ENCODE measurements at regions not wholly inside any gene's neighbourhood (a gene's known extent, or its start where the extent isn't known, plus 50 kb on each side); places are given as distances from the start of the nearest gene placed in this dataset.

GRCh38 chr13:34156841-34157365, 339.0 kb downstream of the RFC3 start:
- Histone ChIP-seq H2AFZ (ENCODE audit: insufficient read depth, low read depth, low read length, poor library complexity, severe bottlenecking) (no peak overlapping the region), H3K4me1 (ENCODE audit: control insufficient read depth in 1 of 2, insufficient read depth in 2 of 2, low read length in 2 of 2) (no peaks in the 10 kb centered on the region), H3K4me2 (replicated peaks; ENCODE audit: extremely low read depth, low read length, poor library complexity, severe bottlenecking) (no peak overlapping the region), H3K36me3 (replicated peaks in 1 of 2; ENCODE audit: control insufficient read depth in 1 of 2, insufficient read depth in 2 of 2, low read length in 2 of 2) (no peaks in the 10 kb centered on the region), H3K4me3 (replicated peaks in 1 of 3; ENCODE audit: low read depth in 2 of 3, low read length in 3 of 3) (no peak overlapping the region), H3K79me2 (ENCODE audit: insufficient read depth, low read length) (no peaks in the 10 kb centered on the region), H4K20me1 (ENCODE audit: insufficient read depth, low read length) (no peaks in the 10 kb centered on the region), H3K9me3 (replicated peaks in 1 of 2; ENCODE audit: control insufficient read depth in 1 of 2, insufficient read depth in 1 of 2, low read length in 2 of 2) (no peaks in the 10 kb centered on the region), H3K27me3 (ENCODE audit: control insufficient read depth in 2 of 2, insufficient read depth in 2 of 2, low read length in 2 of 2) (peaks cover 6 to 15% of the 10 kb centered on the region in 2 donors), H3K27ac (ENCODE audit: low read depth in 1 of 2, low read length in 2 of 2) (no peak overlapping the region), H3K9ac (ENCODE audit: insufficient read depth, low read length, poor library complexity, severe bottlenecking) (no peak overlapping the region)
- peaks cover 9% of the 10 kb centered on the region for H3K4me1 Mint-ChIP-seq
- peaks cover 8 to 19% (median 12%) of the 10 kb centered on the region in 3 donors for H3K27me3 Mint-ChIP-seq (ENCODE audit: low read depth in 3 of 3)
- H3K36me3 Mint-ChIP-seq, result no peaks in the 10 kb centered on the region
- peaks cover 0 to 7% (median 2%) of the 10 kb centered on the region in 7 donors for H3K9me3 Mint-ChIP-seq
- 0% methylated on average over 10 of the region's 12 CpGs for WGBS (ENCODE audit: insufficient coverage)
- peak; percentile 17 to 74 (median 23) for DNase-seq
- no peak for TF ChIP-seq CTCF (IDR thresholded peaks at IDR 0.05)
- intact Hi-C loops (cut with micrococcal nuclease), result no loop called here
- H3K27ac Mint-ChIP-seq, result peak overlapping the region in 2 of 7 donors; percentile 4 to 79
- H3K4me3 Mint-ChIP-seq, result peak overlapping the region; percentile 40 to 71

- Histone ChIP-seq H3K27me3 (ENCODE audit: control insufficient read depth in 2 of 2, insufficient read depth in 2 of 2, low read length in 2 of 2) (peaks cover 6 to 15% of the 10 kb centered on the region in 2 donors), H3K79me2 (ENCODE audit: insufficient read depth, low read length) (no peaks in the 10 kb centered on the region), H3K4me2 (replicated peaks; ENCODE audit: extremely low read depth, low read length, poor library complexity, severe bottlenecking) (no peak overlapping the region), H3K4me1 (ENCODE audit: control insufficient read depth in 1 of 2, insufficient read depth in 2 of 2, low read length in 2 of 2) (no peaks in the 10 kb centered on the region), H3K36me3 (replicated peaks in 1 of 2; ENCODE audit: control insufficient read depth in 1 of 2, insufficient read depth in 2 of 2, low read length in 2 of 2) (no peaks in the 10 kb centered on the region), H4K20me1 (ENCODE audit: insufficient read depth, low read length) (no peaks in the 10 kb centered on the region), H3K27ac (ENCODE audit: low read depth in 1 of 2, low read length in 2 of 2) (no peak overlapping the region), H3K4me3 (replicated peaks in 1 of 3; ENCODE audit: low read depth in 2 of 3, low read length in 3 of 3) (no peak overlapping the region), H2AFZ (ENCODE audit: insufficient read depth, low read depth, low read length, poor library complexity, severe bottlenecking) (no peak overlapping the region), H3K9me3 (replicated peaks in 1 of 2; ENCODE audit: control insufficient read depth in 1 of 2, insufficient read depth in 1 of 2, low read length in 2 of 2) (no peaks in the 10 kb centered on the region), H3K9ac (ENCODE audit: insufficient read depth, low read length, poor library complexity, severe bottlenecking) (no peak overlapping the region)
- no peak overlapping the region for H3K27ac Mint-ChIP-seq
- no peaks in the 10 kb centered on the region for H3K36me3 Mint-ChIP-seq
- intact Hi-C loops (cut with micrococcal nuclease), result no loop called here
- TF ChIP-seq CTCF (IDR thresholded peaks at IDR 0.05), result no peak
- no peak overlapping the region for H3K4me3 Mint-ChIP-seq
- WGBS (ENCODE audit: insufficient coverage), result no CpG with 5 or more reads among the region's 3 CpGs
- peaks cover 5 to 19% (median 12%) of the 10 kb centered on the region in 3 donors for H3K27me3 Mint-ChIP-seq (ENCODE audit: low read depth in 3 of 3)
- H3K9me3 Mint-ChIP-seq, result peaks cover 0 to 8% (median 2%) of the 10 kb centered on the region in 7 donors
- DNase-seq, result no peak
- H3K4me1 Mint-ChIP-seq, result peaks cover 9% of the 10 kb centered on the region
Measured at GRCh38 chr13:34159946-34160345, 342.0 kb downstream of the RFC3 start.
